ENCODE measurements at regions not wholly inside any gene's neighbourhood (a gene's known extent, or its start where the extent isn't known, plus 50 kb on each side); places are given as distances from the start of the nearest gene placed in this dataset.

DNA sequence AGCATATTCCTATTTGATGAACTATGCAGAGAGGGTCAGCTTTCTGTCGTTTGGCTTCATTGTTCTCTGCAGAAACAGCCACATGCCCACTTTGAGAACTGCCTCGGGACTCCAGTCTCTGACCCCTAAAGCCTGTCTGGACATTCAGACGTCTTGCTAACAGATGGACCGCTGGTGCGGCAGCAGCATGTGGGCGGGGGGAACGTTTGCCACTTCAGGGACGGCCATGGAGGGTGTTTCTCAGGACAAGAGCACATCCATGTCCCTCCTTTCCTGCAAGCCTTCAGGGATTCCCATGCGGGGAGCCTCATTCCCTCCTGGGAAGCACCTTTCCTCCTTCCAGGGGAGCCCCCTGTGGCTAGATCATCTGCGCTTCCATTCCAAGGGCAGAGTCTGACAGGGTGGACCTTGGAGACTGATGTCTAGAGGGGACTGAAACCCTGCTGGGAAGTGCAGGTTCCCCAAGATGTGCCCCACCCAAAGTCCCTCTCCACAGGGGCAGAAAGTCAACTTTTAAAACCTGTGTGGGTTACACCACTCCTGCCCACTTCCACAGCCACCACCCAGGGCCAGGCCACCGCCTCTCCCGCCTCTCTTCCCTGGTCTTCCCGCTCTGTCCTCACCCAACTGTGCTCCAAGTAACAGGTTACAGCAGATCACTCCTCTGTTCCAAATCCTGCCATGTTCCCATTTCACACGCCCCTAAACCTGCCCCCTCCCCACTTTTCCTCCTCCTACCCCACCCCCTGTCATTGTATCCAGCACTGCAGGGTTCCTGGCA, 94.8 kb upstream of the PMEPA1 start:
- TF ChIP-seq MYC (IDR thresholded peaks at IDR 0.05; ENCODE audit: low read depth, low read length) (no peak), MAX (IDR thresholded peaks at IDR 0.05; ENCODE audit: low read depth, low read length) (no peak), POLR2A (IDR thresholded peaks at IDR 0.05; ENCODE audit: extremely low read depth, insufficient read length) (no peak)
- TF ChIP-seq, protein P1, sequence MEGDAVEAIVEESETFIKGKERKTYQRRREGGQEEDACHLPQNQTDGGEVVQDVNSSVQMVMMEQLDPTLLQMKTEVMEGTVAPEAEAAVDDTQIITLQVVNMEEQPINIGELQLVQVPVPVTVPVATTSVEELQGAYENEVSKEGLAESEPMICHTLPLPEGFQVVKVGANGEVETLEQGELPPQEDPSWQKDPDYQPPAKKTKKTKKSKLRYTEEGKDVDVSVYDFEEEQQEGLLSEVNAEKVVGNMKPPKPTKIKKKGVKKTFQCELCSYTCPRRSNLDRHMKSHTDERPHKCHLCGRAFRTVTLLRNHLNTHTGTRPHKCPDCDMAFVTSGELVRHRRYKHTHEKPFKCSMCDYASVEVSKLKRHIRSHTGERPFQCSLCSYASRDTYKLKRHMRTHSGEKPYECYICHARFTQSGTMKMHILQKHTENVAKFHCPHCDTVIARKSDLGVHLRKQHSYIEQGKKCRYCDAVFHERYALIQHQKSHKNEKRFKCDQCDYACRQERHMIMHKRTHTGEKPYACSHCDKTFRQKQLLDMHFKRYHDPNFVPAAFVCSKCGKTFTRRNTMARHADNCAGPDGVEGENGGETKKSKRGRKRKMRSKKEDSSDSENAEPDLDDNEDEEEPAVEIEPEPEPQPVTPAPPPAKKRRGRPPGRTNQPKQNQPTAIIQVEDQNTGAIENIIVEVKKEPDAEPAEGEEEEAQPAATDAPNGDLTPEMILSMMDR (IDR thresholded peaks at IDR 0.05; ENCODE audit: low read depth, low read length), result no peak

DNA sequence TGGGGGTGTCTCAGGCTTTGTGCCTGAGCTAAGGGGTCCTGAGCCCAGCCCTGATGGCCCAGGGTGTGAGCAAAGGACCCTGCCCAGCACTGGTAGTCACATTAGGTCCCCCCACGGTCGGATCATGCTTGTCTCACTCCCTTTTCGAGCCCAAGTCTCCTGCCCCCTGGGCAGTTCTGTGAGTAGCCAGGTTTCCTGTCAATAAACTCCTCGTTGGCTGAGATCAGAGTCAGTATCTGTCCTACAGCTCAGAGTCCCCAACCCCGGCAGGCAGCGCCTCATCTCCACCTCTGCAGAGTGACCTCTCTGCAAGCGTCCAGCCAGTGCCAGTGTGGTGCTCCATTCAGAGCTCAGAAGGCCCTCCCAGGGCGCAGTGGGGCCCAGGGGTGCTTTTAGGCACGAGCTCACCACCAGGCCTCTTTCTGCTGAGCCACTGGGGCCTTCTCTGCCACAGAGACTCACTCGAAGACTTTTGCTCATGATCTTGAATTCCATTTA, 93.7 kb upstream of the PMEPA1 start:
- no peak for DNase-seq (ENCODE audit: low read depth)
- TF ChIP-seq POLR2A (IDR thresholded peaks at IDR 0.05; ENCODE audit: extremely low read depth, insufficient read length), result no peak
- TF ChIP-seq, protein P1 (IDR thresholded peaks at IDR 0.05; ENCODE audit: low read depth, low read length), result no peak
- TF ChIP-seq MAX (IDR thresholded peaks at IDR 0.05; ENCODE audit: low read depth, low read length), result no peak
- TF ChIP-seq MYC (IDR thresholded peaks at IDR 0.05; ENCODE audit: low read depth, low read length), result no peak

More for the DNA sequence above, 94.8 kb upstream of the PMEPA1 start:
- no peak overlapping the region for H3K4me3 ChIP-seq (ENCODE audit: low read depth, low read length)
- DNase-seq (ENCODE audit: low read depth), result no peak

GRCh38 chr20:57802765-57803507, 93.1 kb upstream of the PMEPA1 start:
- TF ChIP-seq, protein P1 (IDR thresholded peaks at IDR 0.05; ENCODE audit: low read depth, low read length), result no peak
- TF ChIP-seq MYC (IDR thresholded peaks at IDR 0.05; ENCODE audit: low read depth, low read length) (no peak), MAX (IDR thresholded peaks at IDR 0.05; ENCODE audit: low read depth, low read length) (no peak)
- H3K4me3 ChIP-seq (ENCODE audit: low read depth, low read length), result no peak overlapping the region
- DNase-seq (ENCODE audit: low read depth), result no peak

More for the DNA sequence above, 93.7 kb upstream of the PMEPA1 start:
- no peak overlapping the region for H3K4me3 ChIP-seq (ENCODE audit: low read depth, low read length)

GRCh38 chr20:57801581-57801980, 91.8 kb upstream of the PMEPA1 start:
- TF ChIP-seq, protein P1 (IDR thresholded peaks at IDR 0.05; ENCODE audit: low read depth, low read length), result no peak
- no peak for TF ChIP-seq MYC (IDR thresholded peaks at IDR 0.05; ENCODE audit: low read depth, low read length)
- no peak for TF ChIP-seq POLR2A (IDR thresholded peaks at IDR 0.05; ENCODE audit: extremely low read depth, insufficient read length)
- no peak for TF ChIP-seq MAX (IDR thresholded peaks at IDR 0.05; ENCODE audit: low read depth, low read length)
- DNase-seq (ENCODE audit: low read depth), result no peak
- H3K4me3 ChIP-seq (ENCODE audit: low read depth, low read length), result no peak overlapping the region

- DNase-seq (ENCODE audit: low read depth), result peak; percentile 36
- no peak for TF ChIP-seq POLR2A (IDR thresholded peaks at IDR 0.05; ENCODE audit: extremely low read depth, insufficient read length)
- TF ChIP-seq MYC (IDR thresholded peaks at IDR 0.05; ENCODE audit: low read depth, low read length), result no peak
- TF ChIP-seq, protein P1 (IDR thresholded peaks at IDR 0.05; ENCODE audit: low read depth, low read length), result no peak
- TF ChIP-seq MAX (IDR thresholded peaks at IDR 0.05; ENCODE audit: low read depth, low read length), result no peak
- H3K4me3 ChIP-seq (ENCODE audit: low read depth, low read length), result no peak overlapping the region
Measured at GRCh38 chr20:57800791-57801430, 91.1 kb upstream of the PMEPA1 start.

Data from NB4 (cell line).